Endodermal cell (in vitro differentiated cells): ENCODE measurements at regions not wholly inside any gene's neighbourhood (a gene's known extent, or its start where the extent isn't known, plus 50 kb on each side); places are given as distances from the start of the nearest gene placed in this dataset.

Experiments used
- DNase-seq: peaks from one replicate; pipeline ENCODE4 v3.0.0-alpha.2; 2017
- H3K27ac ChIP-seq: 2 replicates; pipeline ENCODE4 v1.5.1; 2013; ENCODE audit warnings: mild to moderate bottlenecking, low read depth, low read length, moderate library complexity
- H3K27me3 ChIP-seq: 2 replicates; pipeline ENCODE4 v1.6.1; 2013; ENCODE audit warnings: mild to moderate bottlenecking, low read length, moderate library complexity; ENCODE audit not compliant: insufficient read depth, control insufficient read depth, poor library complexity, severe bottlenecking
- H3K36me3 ChIP-seq: 2 replicates; pipeline ENCODE4 v1.7.0; 2013; ENCODE audit warnings: mild to moderate bottlenecking, low read length, moderate library complexity; ENCODE audit not compliant: control insufficient read depth, insufficient read depth
- H3K4me1 ChIP-seq: one replicate; pipeline ENCODE4 v1.7.0; 2013; ENCODE audit warnings: low read length; ENCODE audit not compliant: control insufficient read depth, insufficient read depth
- H3K4me3 ChIP-seq: 2 replicates; pipeline ENCODE4 v1.5.1; 2013; ENCODE audit warnings: mild to moderate bottlenecking, low read length, moderate library complexity
- H3K9ac ChIP-seq: 2 replicates; pipeline ENCODE4 v1.6.1; 2013; ENCODE audit warnings: mild to moderate bottlenecking, low read length, moderate library complexity; ENCODE audit not compliant: poor library complexity, severe bottlenecking; ENCODE audit errors: extremely low read depth
- H3K9me3 ChIP-seq: 2 replicates; pipeline ENCODE4 v1.6.1; 2013; ENCODE audit warnings: mild to moderate bottlenecking, low read length, moderate library complexity; ENCODE audit not compliant: control insufficient read depth
- H3K27ac Mint-ChIP-seq: 2 replicates; pipeline ENCODE4 v1.8.0; 2020; ENCODE audit warnings: mixed read lengths
- H3K27me3 Mint-ChIP-seq: 2 replicates; pipeline ENCODE4 v1.8.0; 2021; ENCODE audit warnings: mild to moderate bottlenecking, mixed read lengths; ENCODE audit not compliant: insufficient read depth
- H3K36me3 Mint-ChIP-seq: 2 replicates; pipeline ENCODE4 v1.8.0; 2020; ENCODE audit warnings: low read depth, mixed read lengths
- H3K4me1 Mint-ChIP-seq: 2 replicates; pipeline ENCODE4 v1.8.0; 2020; ENCODE audit warnings: mixed read lengths
- H3K4me3 Mint-ChIP-seq: 2 replicates; pipeline ENCODE4 v1.8.0; 2020; ENCODE audit warnings: mild to moderate bottlenecking, moderate library complexity, mixed read lengths
- H3K9me3 Mint-ChIP-seq: 2 replicates; pipeline ENCODE4 v1.8.0; 2020; ENCODE audit warnings: mild to moderate bottlenecking, mixed read lengths
- CTCF ChIP-seq: fragments of 200-600 bp; sonication (generic); conservative IDR thresholded peaks from 2 replicates; pipeline ENCODE4 v1.5.0; 2021; ENCODE audit warnings: antibody characterized with exemption, mild to moderate bottlenecking
- WGBS, 2 experiments: methylation state at CpG; one replicate each; pipeline versions ENCODE4 v1.1.5 to v1.1.7; 2013; ENCODE audit warnings: missing lambda C conversion rate in 2 of 2, mixed read lengths in 1 of 2; ENCODE audit not compliant: insufficient coverage in 1 of 2, insufficient read length in 1 of 2; 5-methylcytosine and 5-hydroxymethylcytosine counted together

- H3K4me1 ChIP-seq, result peaks cover 4% of the 10 kb centered on the region
- peaks cover 19% of the 10 kb centered on the region for H3K4me1 Mint-ChIP-seq
- 93 to 95% methylated on average over 5 to 7 of the region's 7 CpGs for WGBS, 2 experiments
Measured at GRCh38 chr18:22322243-22322691, 95.4 kb downstream of the CTAGE1 start.

GRCh38 chr18:22320771-22321170, 96.9 kb downstream of the CTAGE1 start:
- H3K9me3 Mint-ChIP-seq, result no peaks in the 10 kb centered on the region
- no peak overlapping the region for H3K27ac Mint-ChIP-seq
- H3K27me3 Mint-ChIP-seq, result peaks cover 46% of the 10 kb centered on the region
- no peak for TF ChIP-seq CTCF
- Histone ChIP-seq H3K9me3 (no peaks in the 10 kb centered on the region), H3K27ac (no peak overlapping the region), H3K36me3 (no peaks in the 10 kb centered on the region), H3K27me3 (peaks cover 20% of the 10 kb centered on the region), H3K4me3 (no peak overlapping the region), H3K4me1 (peaks cover 4% of the 10 kb centered on the region), H3K9ac (no peak overlapping the region)
- no peak for DNase-seq
- peaks cover 17% of the 10 kb centered on the region for H3K4me1 Mint-ChIP-seq
- no peak overlapping the region for H3K4me3 Mint-ChIP-seq
- 90 to 95% methylated on average over 2 to 3 of the region's 3 CpGs for WGBS, 2 experiments
- H3K36me3 Mint-ChIP-seq, result no peaks in the 10 kb centered on the region

More at GRCh38 chr18:22322243-22322691, 95.4 kb downstream of the CTAGE1 start:
- H3K4me3 ChIP-seq, result no peak overlapping the region
- H3K27ac ChIP-seq, result no peak overlapping the region
- no peak for TF ChIP-seq CTCF
- no peaks in the 10 kb centered on the region for H3K9me3 Mint-ChIP-seq
- no peak overlapping the region for H3K27ac Mint-ChIP-seq
- no peaks in the 10 kb centered on the region for H3K36me3 Mint-ChIP-seq
- peaks cover 27% of the 10 kb centered on the region for H3K27me3 ChIP-seq
- H3K36me3 ChIP-seq, result no peaks in the 10 kb centered on the region
- no peak for DNase-seq
- H3K4me3 Mint-ChIP-seq, result no peak overlapping the region
- H3K9ac ChIP-seq, result no peak overlapping the region
- H3K9me3 ChIP-seq, result no peaks in the 10 kb centered on the region
- peaks cover 48% of the 10 kb centered on the region for H3K27me3 Mint-ChIP-seq

GRCh38 chr18:22320155-22320554, 97.6 kb downstream of the CTAGE1 start:
- peaks cover 15% of the 10 kb centered on the region for H3K27me3 ChIP-seq
- H3K4me3 ChIP-seq, result no peak overlapping the region
- WGBS, 2 experiments, result 65 to 100% methylated on average over 1 to 4 of the region's 4 CpGs
- H3K4me3 Mint-ChIP-seq, result no peak overlapping the region
- no peak overlapping the region for H3K27ac ChIP-seq
- no peak overlapping the region for H3K9ac ChIP-seq
- no peaks in the 10 kb centered on the region for H3K9me3 ChIP-seq
- no peaks in the 10 kb centered on the region for H3K9me3 Mint-ChIP-seq
- no peak overlapping the region for H3K27ac Mint-ChIP-seq
- DNase-seq, result no peak
- peaks cover 11% of the 10 kb centered on the region for H3K4me1 Mint-ChIP-seq
- H3K4me1 ChIP-seq, result peaks cover 4% of the 10 kb centered on the region
- no peaks in the 10 kb centered on the region for H3K36me3 Mint-ChIP-seq
- no peaks in the 10 kb centered on the region for H3K36me3 ChIP-seq
- H3K27me3 Mint-ChIP-seq, result peaks cover 46% of the 10 kb centered on the region
- no peak for TF ChIP-seq CTCF
